Iris pigment epithelial cell (primary cell): ENCODE measurements at regions not wholly inside any gene's neighbourhood (a gene's known extent, or its start where the extent isn't known, plus 50 kb on each side); places are given as distances from the start of the nearest gene placed in this dataset.
"Not testable (repeated sequence)": the region's sequence is repeated elsewhere in the genome, so short reads cannot be mapped to it uniquely, and the experiment has no call there.

Experiments used
- DNase-seq: peaks from one replicate; pipeline ENCODE4 v3.0.0-alpha.2; 2011; ENCODE audit warnings: low read depth

GRCh38 chr16:22625967-22626366 is 115.3 kb downstream of the NPIPB5 start:
- no peak for DNase-seq

GRCh38 chr16:22627043-22627442 is 116.4 kb downstream of the NPIPB5 start:
- DNase-seq, result no peak

DNA sequence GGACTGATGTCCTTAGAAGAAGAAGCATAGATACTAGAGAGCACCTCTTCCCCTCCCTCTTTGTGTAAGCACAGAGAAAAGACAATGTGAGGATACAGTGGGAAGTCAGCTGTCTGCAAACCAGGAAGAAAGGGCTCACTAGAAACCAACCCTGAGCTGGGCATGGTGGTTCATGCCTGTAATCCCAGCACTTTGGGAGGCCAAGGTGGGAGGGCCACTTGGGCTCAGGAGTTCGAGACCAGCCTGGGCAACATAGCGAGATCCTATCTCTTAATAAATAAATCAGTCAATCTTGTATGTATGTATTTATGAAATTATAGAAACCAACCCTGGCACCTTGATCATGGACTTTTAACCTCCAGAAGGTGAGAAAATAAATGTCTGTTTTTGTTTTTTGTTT is 118.3 kb downstream of the NPIPB5 start:
- no peak for DNase-seq

DNA sequence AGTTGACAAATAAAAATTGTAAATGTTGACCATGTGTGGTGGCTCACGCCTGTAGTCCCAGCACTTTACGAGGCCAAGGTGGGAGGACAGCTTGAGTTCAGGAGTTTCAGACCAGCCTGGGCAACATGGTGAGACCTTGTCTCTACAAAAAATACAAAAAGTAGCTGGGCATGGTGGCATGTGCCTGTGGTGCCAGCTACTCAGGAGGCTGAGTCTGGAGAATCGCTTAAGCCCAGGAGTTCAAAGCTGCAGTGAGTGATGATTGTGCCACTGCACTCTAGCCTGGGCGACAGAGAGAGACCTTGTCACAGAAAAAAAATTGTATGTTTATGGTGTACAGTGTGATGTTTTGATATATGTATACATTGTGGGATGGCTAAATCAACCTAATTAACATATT is 119.6 kb downstream of the NPIPB5 start:
- no peak for DNase-seq

DNA sequence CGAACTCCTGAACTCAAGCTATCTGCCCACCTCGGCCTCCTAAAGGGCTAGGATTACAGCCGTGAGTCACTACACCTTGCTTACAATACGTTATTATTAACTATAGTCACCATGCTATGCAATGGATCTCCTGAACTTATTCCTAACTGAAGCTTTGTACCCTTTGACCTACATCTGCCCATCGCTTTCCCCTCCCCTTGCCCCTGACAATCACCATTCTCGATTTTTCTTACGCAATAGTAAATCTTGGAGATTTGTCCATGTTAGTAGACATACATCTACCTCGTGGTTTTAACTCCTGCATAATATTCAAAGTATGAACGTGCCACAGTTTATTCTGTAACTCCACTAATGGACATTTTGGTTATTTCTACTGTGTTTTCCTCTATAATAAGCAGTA is 120.6 kb downstream of the NPIPB5 start:
- no peak for DNase-seq

DNA sequence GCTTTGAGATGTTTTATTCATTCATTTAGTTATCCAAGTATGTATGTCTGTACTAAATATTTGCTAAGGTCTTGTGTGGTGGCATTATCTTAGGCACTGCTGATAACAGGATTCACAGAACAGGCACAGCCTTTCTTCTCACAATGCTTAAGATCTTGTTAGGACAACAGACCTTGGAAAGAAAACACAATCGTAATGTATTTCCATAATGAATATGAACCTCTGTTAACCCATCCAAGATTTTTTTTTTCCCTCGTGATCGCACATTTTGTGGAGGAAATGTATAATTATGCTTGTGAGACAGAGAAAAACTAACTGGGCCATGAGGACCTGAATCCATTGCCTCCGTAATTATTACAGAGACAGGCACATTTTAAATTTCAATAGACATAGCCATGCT is 121.9 kb downstream of the NPIPB5 start:
- no peak for DNase-seq

- DNase-seq, result no peak
Observed at GRCh38 chr16:22633280-22633679, 122.6 kb downstream of the NPIPB5 start.

DNA sequence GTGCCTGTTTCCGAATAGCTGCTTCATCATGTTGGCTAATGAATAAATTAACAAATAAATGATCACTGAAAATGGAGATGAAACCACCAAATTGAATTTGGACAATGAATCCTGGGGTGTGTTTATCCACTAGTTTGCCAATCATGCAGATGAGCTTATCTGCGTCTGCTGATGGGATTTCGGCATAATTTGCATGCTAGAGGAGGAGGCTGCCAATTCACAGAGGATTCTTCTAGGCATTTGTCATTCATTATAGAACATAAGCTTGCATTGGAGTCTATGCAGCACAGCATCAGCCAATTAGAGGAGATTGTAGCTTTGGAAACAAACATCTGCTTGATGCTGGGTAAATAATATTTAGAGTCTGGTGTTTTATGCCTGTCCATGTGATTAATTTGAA is 123.1 kb downstream of the NPIPB5 start:
- DNase-seq, result no peak

- DNase-seq, result no peak
Observed at GRCh38 chr16:22634954-22635353, 124.3 kb downstream of the NPIPB5 start.

DNA sequence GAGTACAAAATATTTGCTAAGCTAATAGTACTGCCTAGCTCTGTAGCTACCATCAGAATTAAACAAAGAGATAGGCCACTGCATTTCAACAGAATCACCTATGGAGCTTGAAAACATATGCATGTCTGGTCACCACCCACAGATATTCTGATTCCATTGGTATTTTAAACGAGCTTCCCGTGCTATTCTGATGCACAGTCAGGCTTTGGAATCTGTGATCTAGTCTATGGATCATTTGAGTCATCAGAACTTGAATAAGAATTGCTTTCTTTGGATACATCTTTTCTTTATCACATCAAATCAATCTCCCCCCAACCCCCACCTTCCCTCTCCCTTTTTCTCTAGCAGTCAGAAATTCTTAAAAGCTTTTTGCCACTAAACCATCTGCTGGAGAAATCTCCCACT is 124.7 kb downstream of the NPIPB5 start:
- DNase-seq, result no peak

- no peak for DNase-seq
Observed at GRCh38 chr16:22635801-22636200, 125.1 kb downstream of the NPIPB5 start.

DNA sequence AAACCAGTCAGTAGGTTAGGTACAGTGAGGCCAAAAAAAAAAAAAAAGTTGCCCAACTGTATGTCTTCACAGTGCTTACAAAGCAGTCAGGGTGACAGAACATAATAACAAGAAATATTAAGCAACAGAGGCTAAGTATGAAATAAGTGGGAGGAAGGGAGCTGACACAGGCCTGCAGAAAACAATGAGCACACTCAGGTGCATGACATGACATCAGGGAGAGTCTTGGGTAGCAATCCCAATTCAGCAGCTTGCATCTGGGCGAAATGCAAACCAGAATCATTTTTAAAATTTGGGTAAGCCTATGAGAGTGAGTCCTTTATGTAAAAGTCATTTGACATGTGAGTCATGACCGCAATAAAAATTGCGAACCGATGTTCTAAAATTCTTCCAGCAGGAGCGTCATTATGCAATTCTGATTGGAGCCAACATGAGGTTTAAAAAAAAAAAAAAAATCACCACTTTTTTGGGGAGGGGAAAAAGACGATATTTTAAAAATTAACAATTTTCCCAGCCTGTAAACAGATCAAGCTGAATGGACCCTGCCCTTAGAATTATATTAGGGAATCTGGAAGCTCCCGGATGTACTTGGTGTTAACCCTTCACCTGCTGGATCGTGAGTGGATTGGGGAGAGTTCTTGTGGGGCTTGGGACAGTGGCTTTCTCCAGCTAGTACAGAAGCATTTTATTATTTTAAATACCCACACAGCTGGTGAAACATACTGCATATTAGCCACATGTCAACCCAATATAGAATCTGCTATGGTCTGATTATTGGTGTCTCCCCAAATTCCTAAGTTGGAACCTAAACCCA is 127.9 kb downstream of the NPIPB5 start:
- peak; percentile 11 for DNase-seq

DNA sequence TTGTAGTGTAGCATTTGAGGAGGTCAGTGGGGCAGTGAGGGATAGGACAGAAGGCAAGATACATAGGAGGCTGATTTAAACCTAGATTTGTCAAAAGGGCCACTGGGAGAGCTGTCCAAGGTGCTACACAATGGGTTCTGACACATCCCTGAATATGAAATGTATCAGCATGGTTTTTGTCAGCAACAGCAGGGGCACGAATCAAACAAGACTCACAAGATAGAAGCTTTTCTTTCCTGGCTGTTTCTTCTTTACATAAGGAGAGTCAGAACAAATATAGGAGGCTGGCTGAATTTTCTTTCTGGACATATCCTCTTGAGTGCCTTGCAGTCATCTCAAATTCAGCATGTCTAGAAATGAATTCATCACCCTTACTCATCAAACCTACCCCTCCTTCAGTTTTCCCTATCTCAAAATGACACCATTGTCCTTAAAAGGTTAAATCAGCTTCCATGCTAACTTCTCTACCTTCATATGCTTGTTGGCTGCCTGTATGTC is 130.5 kb downstream of the NPIPB5 start:
- DNase-seq, result peak; percentile 58

- DNase-seq, result no peak
Observed at GRCh38 chr16:22642416-22643088, 131.9 kb downstream of the NPIPB5 start.

DNA sequence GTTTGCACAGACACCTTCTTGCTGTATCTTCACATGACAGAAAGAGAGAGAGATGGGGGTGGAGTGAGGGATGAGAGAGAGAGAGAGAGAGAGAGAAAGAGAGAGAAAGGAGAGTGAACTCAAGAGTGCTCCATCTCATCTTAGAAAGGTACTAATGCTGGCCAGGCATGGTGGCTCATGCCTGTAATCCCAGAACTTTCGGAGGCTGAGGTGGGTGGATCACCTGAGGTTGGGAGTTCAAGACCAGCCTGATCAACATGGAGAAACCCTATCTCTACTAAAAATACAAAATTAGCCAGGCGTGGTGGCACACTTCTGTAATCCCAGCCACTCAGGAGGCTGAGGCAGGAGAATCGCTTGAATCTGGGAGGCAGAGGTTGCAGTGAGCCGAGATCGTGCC is 132.5 kb downstream of the NPIPB5 start:
- not testable (repeated sequence) for DNase-seq

GRCh38 chr16:22643886-22644285 is 133.2 kb downstream of the NPIPB5 start:
- no peak for DNase-seq

DNA sequence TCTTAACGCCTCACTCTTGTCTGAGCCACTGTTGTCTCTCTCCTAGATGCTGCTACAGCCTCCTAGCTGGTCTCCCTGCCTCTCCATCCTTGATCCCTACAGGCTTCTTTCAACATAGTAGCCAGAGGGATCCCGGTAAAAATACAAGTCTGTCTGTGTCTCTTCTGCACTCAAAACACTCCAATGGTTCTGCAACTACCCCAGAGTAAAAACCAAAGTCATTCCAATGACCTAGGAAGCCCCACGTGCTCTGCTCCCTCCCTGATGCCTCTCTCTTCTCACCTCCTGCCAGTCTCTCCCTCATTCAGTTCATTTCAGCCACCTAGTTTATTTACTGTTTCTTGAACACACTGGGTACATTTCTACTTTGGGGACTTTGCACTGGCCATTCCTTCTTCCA is 135.2 kb downstream of the NPIPB5 start:
- no peak for DNase-seq

DNA sequence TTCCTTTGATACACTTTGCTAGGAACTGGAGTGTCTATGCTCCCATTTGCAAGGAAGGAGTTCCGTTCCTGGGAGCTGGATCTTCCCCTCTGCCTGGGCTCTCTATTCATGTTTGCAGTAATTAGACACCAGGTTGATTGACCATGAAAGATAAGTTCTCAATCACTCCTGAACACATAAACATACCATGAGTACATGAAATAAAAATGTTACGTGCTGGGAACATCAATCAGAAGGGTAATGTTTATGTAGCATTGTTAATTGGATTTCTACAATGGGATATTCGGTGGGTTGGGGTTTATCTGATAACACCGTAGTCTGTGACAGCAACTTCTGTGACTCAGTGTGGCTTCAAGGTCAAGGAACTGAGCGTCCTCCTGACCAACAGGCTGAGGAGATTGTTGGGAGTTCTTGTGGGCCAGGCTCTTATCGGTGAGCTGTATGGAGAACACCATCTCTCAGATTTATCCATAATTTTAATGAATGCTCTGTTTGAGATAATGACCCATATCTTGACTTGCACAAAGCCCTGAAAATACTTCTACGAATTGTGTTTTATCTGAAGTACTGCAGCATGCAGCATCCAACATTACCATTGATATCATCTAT is 136.4 kb downstream of the NPIPB5 start:
- DNase-seq, result no peak

GRCh38 chr16:22648141-22648540 is 137.4 kb downstream of the NPIPB5 start:
- DNase-seq, result no peak

GRCh38 chr16:22648941-22649340 is 138.2 kb downstream of the NPIPB5 start:
- no peak for DNase-seq

- DNase-seq, result not testable (repeated sequence)
Observed at GRCh38 chr16:22651111-22651817, 140.6 kb downstream of the NPIPB5 start.

- DNase-seq, result no peak
Observed at GRCh38 chr16:22652463-22652845, 141.8 kb downstream of the NPIPB5 start.
